Peyer's patch (tissue), 4 donors: ENCODE measurements at regions not wholly inside any gene's neighbourhood (a gene's known extent, or its start where the extent isn't known, plus 50 kb on each side); places are given as distances from the start of the nearest gene placed in this dataset.

Experiments used
- DNase-seq, 3 donors: peaks; one replicate each; pipeline ENCODE4 v3.0.0-alpha.2; 2017 to 2019
- H3K27ac ChIP-seq, 4 donors: fragments of 200-600 bp; sonication (generic); one replicate each; pipeline ENCODE4 v1.5.1; 2016 to 2019
- H3K27me3 ChIP-seq, 2 donors: fragments of 200-600 bp; sonication (generic); one replicate each; pipeline ENCODE4 v1.5.1; 2019
- H3K36me3 ChIP-seq, 3 donors: fragments of 200-600 bp; sonication (generic); one replicate each; pipeline ENCODE4 v1.5.1; 2016 to 2019
- H3K4me1 ChIP-seq, 4 donors: fragments of 200-600 bp; sonication (generic); one replicate each; pipeline ENCODE4 v1.5.1; 2016 to 2019
- H3K4me3 ChIP-seq, 4 donors: fragments of 200-600 bp; sonication (generic); 1 replicate in 3 of 4; 2 replicates in 1 of 4; pipeline ENCODE4 v1.5.1; 2016 to 2019; ENCODE audit warnings: mild to moderate bottlenecking in 1 of 4
- H3K9me3 ChIP-seq, 4 donors: fragments of 200-600 bp; sonication (generic); one replicate each; pipeline ENCODE4 v1.5.1; 2016 to 2019; ENCODE audit warnings: mild to moderate bottlenecking in 1 of 4
- CTCF ChIP-seq, 6 experiments: fragments of 450-650 bp in 4 of 6; fragments of 200-600 bp in 2 of 6; sonication (generic) in 1 of 6; IDR thresholded peaks; one replicate each; pipeline ENCODE4 v1.5.1; 2017 to 2019; ENCODE audit warnings: antibody characterized with exemption in 6 of 6, mild to moderate bottlenecking in 3 of 6, moderate library complexity in 1 of 6
- POLR2A ChIP-seq, 2 donors: fragments of 450-650 bp; IDR thresholded peaks; one replicate each; pipeline ENCODE4 v1.5.1; 2017; ENCODE audit warnings: antibody characterized with exemption in 2 of 2, mild to moderate bottlenecking in 2 of 2, moderate library complexity in 2 of 2

- no peak overlapping the region for H3K4me3 ChIP-seq
- no peak for DNase-seq
- H3K27me3 ChIP-seq, result no peaks in the 10 kb centered on the region
- no peak overlapping the region for H3K27ac ChIP-seq
- no peaks in the 10 kb centered on the region for H3K9me3 ChIP-seq
- TF ChIP-seq POLR2A (IDR thresholded peaks at IDR 0.05) (no peak), CTCF (IDR thresholded peaks at IDR 0.05) (no peak)
- H3K4me1 ChIP-seq, result no peaks in the 10 kb centered on the region
- no peaks in the 10 kb centered on the region for H3K36me3 ChIP-seq
Measured at GRCh38 chr13:109447667-109448066, 338.7 kb downstream of the IRS2 start.

DNA sequence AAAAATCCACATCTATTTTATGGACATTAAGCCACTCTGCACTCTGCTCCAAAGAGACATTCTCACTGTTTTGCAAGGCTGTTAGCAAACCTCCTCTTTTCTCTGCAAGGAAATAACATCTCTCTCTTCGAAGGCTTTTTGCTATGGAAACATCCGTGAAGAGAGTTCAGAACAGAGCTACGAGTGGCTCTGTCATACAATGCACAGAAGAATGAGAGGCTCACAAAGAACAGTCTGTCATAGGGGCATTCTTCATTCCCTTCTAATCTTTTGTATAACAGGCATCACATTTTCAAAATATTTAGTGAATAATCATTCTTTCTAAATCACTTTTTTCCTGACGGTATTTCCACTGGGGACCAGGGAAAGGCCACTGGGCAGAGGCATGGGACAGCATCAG, 346.1 kb downstream of the IRS2 start:
- no peaks in the 10 kb centered on the region for H3K36me3 ChIP-seq
- H3K27me3 ChIP-seq, result no peaks in the 10 kb centered on the region
- H3K9me3 ChIP-seq, result no peaks in the 10 kb centered on the region
- H3K27ac ChIP-seq, result no peak overlapping the region
- TF ChIP-seq CTCF (IDR thresholded peaks at IDR 0.05), result no peak
- TF ChIP-seq POLR2A (IDR thresholded peaks at IDR 0.05), result no peak
- DNase-seq, result no peak
- H3K4me3 ChIP-seq, result no peak overlapping the region
- H3K4me1 ChIP-seq, result no peaks in the 10 kb centered on the region

DNA sequence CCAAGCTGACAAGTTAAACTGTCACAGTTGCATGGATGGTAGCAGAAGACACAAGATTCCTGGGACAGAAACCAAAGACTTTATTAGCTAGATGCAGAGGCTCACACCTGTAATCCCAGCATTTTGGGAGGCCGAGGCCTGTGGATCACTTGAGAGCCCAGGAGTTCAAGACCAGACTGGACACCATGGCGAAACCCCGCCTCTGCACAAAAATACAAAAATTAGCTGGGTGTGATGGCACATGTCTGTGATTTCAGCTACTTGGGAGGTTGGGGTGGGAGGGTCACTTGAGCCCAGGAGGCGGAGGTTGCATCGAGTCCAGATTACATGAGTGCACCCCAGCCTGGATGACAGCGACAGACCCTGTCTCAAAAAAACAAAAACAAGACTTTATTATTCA, 346.6 kb downstream of the IRS2 start:
- Histone ChIP-seq H3K4me1 (no peaks in the 10 kb centered on the region), H3K27me3 (no peaks in the 10 kb centered on the region), H3K27ac (no peak overlapping the region), H3K4me3 (no peak overlapping the region), H3K36me3 (no peaks in the 10 kb centered on the region), H3K9me3 (no peaks in the 10 kb centered on the region)
- TF ChIP-seq CTCF (IDR thresholded peaks at IDR 0.05), result no peak
- TF ChIP-seq POLR2A (IDR thresholded peaks at IDR 0.05), result no peak
- DNase-seq, result no peak

GRCh38 chr13:109436841-109437240, 349.5 kb downstream of the IRS2 start:
- no peak overlapping the region for H3K27ac ChIP-seq
- H3K36me3 ChIP-seq, result no peaks in the 10 kb centered on the region
- no peaks in the 10 kb centered on the region for H3K27me3 ChIP-seq
- no peak for TF ChIP-seq POLR2A (IDR thresholded peaks at IDR 0.05)
- H3K4me1 ChIP-seq, result no peaks in the 10 kb centered on the region
- no peak overlapping the region for H3K4me3 ChIP-seq
- H3K9me3 ChIP-seq, result no peaks in the 10 kb centered on the region
- no peak for DNase-seq

- TF ChIP-seq CTCF (IDR thresholded peaks at IDR 0.05) (no peak), POLR2A (IDR thresholded peaks at IDR 0.05) (no peak)
- H3K27me3 ChIP-seq, result no peaks in the 10 kb centered on the region
Measured at GRCh38 chr13:109436055-109436622, 350.2 kb downstream of the IRS2 start.

DNA sequence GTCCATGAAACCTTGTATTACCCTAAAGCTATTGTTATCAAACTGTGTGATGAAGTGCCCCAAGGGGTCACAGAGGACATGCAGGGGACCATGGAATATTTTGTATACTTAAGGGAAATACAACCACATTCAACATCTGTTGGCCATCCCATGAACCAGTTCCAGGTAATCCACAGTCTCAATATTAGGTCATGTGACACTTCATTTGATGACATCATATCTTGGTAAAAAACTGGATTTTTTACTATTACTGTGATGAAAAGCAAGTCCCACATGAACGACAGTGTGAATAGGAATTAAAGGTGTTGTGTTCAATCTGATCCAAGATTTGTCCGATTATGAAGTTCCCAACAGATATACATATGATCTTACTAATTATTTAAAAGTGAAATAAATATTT, 355.2 kb downstream of the IRS2 start:
- no peaks in the 10 kb centered on the region for H3K27me3 ChIP-seq
- no peak overlapping the region for H3K27ac ChIP-seq
- H3K36me3 ChIP-seq, result no peaks in the 10 kb centered on the region
- no peak for DNase-seq
- H3K4me3 ChIP-seq, result no peak overlapping the region
- H3K9me3 ChIP-seq, result no peaks in the 10 kb centered on the region
- TF ChIP-seq CTCF (IDR thresholded peaks at IDR 0.05) (no peak), POLR2A (IDR thresholded peaks at IDR 0.05) (no peak)
- no peaks in the 10 kb centered on the region for H3K4me1 ChIP-seq

More at GRCh38 chr13:109436055-109436622, 350.2 kb downstream of the IRS2 start:
- H3K9me3 ChIP-seq, result no peaks in the 10 kb centered on the region
- H3K4me1 ChIP-seq, result no peaks in the 10 kb centered on the region
- DNase-seq, result no peak
- no peak overlapping the region for H3K27ac ChIP-seq
- H3K36me3 ChIP-seq, result no peaks in the 10 kb centered on the region
- H3K4me3 ChIP-seq, result no peak overlapping the region
